Natural killer cell treated with Interleukin-12 subunit alpha and Interleukin-12 subunit beta and Interleukin-15 and Interleukin-18, amount 100 ng/mL, for 72 hours (primary cell): ENCODE measurements at regions not wholly inside any gene's neighbourhood (a gene's known extent, or its start where the extent isn't known, plus 50 kb on each side); places are given as distances from the start of the nearest gene placed in this dataset.

Experiments
- ATAC-seq, 2 donors: fragments of 150-1000 bp; cut with Tn5 transposase in 1 of 2; sonication (Bioruptor Pico), chemical (Tn5 transposase) in 1 of 2; 2 replicates each; pipeline ENCODE4 v1.10.0; 2021
- DNase-seq: peaks from one replicate; pipeline ENCODE4 v3.0.0; 2022; ENCODE audit warnings: low spot score
- H3K27ac Mint-ChIP-seq, 2 donors: 1 replicate in 1 of 2; 2 replicates in 1 of 2; pipeline ENCODE4 v1.8.0; 2022; ENCODE audit warnings: mixed read lengths in 2 of 2, mild to moderate bottlenecking in 1 of 2, moderate library complexity in 1 of 2
- H3K27me3 Mint-ChIP-seq, 2 donors: 1 replicate in 1 of 2; 2 replicates in 1 of 2; pipeline ENCODE4 v1.8.0; 2022; ENCODE audit warnings: mixed read lengths in 2 of 2
- H3K36me3 Mint-ChIP-seq: one replicate; pipeline ENCODE4 v1.8.0; 2022; ENCODE audit warnings: mixed read lengths
- H3K4me1 Mint-ChIP-seq, 2 donors: 1 replicate in 1 of 2; 2 replicates in 1 of 2; pipeline ENCODE4 v1.8.0; 2022; ENCODE audit warnings: low read depth in 2 of 2, mixed read lengths in 2 of 2, mild to moderate bottlenecking in 1 of 2
- H3K4me3 Mint-ChIP-seq: one replicate; pipeline ENCODE4 v1.8.0; 2022; ENCODE audit warnings: mixed read lengths
- H3K9me3 Mint-ChIP-seq: 2 replicates; pipeline ENCODE4 v1.8.0; 2022; ENCODE audit warnings: mixed read lengths

- H3K4me1 Mint-ChIP-seq, result no peaks in the 10 kb centered on the region
- H3K4me3 Mint-ChIP-seq, result no peak overlapping the region
- no peak overlapping the region for H3K27ac Mint-ChIP-seq
- H3K27me3 Mint-ChIP-seq, result no peaks in the 10 kb centered on the region
- H3K36me3 Mint-ChIP-seq, result peaks cover 4% of the 10 kb centered on the region
- DNase-seq (no peak), ATAC-seq (no peak)
- H3K9me3 Mint-ChIP-seq, result peaks cover 10% of the 10 kb centered on the region
Observed at GRCh38 chr11:92276773-92277172, 52.2 kb downstream of the FAT3 start.

- no peaks in the 10 kb centered on the region for H3K27me3 Mint-ChIP-seq
- no peak for DNase-seq
- H3K4me1 Mint-ChIP-seq, result no peaks in the 10 kb centered on the region
- no peak overlapping the region for H3K4me3 Mint-ChIP-seq
- H3K9me3 Mint-ChIP-seq, result peaks cover 10% of the 10 kb centered on the region
- H3K27ac Mint-ChIP-seq, result no peak overlapping the region
- peaks cover 4% of the 10 kb centered on the region for H3K36me3 Mint-ChIP-seq
- no peak for ATAC-seq
Observed at GRCh38 chr11:92277871-92278270, 53.3 kb downstream of the FAT3 start.

GRCh38 chr11:92278791-92279433 is 54.3 kb downstream of the FAT3 start:
- ATAC-seq, result no peak
- H3K27ac Mint-ChIP-seq, result no peak overlapping the region
- H3K36me3 Mint-ChIP-seq, result peaks cover 4% of the 10 kb centered on the region
- H3K4me3 Mint-ChIP-seq, result no peak overlapping the region
- no peak for DNase-seq
- no peaks in the 10 kb centered on the region for H3K4me1 Mint-ChIP-seq
- H3K9me3 Mint-ChIP-seq, result peaks cover 10% of the 10 kb centered on the region
- no peaks in the 10 kb centered on the region for H3K27me3 Mint-ChIP-seq

GRCh38 chr11:92284107-92284506 is 59.5 kb downstream of the FAT3 start:
- Mint-ChIP-seq H3K4me1 (no peaks in the 10 kb centered on the region), H3K9me3 (peaks cover 7% of the 10 kb centered on the region), H3K27ac (no peak overlapping the region), H3K27me3 (no peaks in the 10 kb centered on the region), H3K4me3 (no peak overlapping the region), H3K36me3 (no peaks in the 10 kb centered on the region)
- ATAC-seq, result no peak
- no peak for DNase-seq

- H3K36me3 Mint-ChIP-seq, result no peaks in the 10 kb centered on the region
- no peak overlapping the region for H3K4me3 Mint-ChIP-seq
- H3K9me3 Mint-ChIP-seq, result peaks cover 7% of the 10 kb centered on the region
- no peaks in the 10 kb centered on the region for H3K4me1 Mint-ChIP-seq
- no peak for DNase-seq
- ATAC-seq, result no peak
- H3K27me3 Mint-ChIP-seq, result no peaks in the 10 kb centered on the region
- no peak overlapping the region for H3K27ac Mint-ChIP-seq
Observed at GRCh38 chr11:92284558-92284957, 59.9 kb downstream of the FAT3 start.

GRCh38 chr11:92285776-92286175 is 61.2 kb downstream of the FAT3 start:
- Mint-ChIP-seq H3K4me1 (no peaks in the 10 kb centered on the region), H3K27ac (no peak overlapping the region), H3K36me3 (no peaks in the 10 kb centered on the region), H3K4me3 (no peak overlapping the region), H3K9me3 (peaks cover 7% of the 10 kb centered on the region), H3K27me3 (no peaks in the 10 kb centered on the region)
- ATAC-seq (no peak), DNase-seq (no peak)

- DNase-seq (no peak), ATAC-seq (no peak)
- Mint-ChIP-seq H3K4me3 (no peak overlapping the region), H3K27me3 (no peaks in the 10 kb centered on the region), H3K9me3 (peaks cover 7% of the 10 kb centered on the region), H3K27ac (no peak overlapping the region), H3K4me1 (no peaks in the 10 kb centered on the region), H3K36me3 (no peaks in the 10 kb centered on the region)
Observed at GRCh38 chr11:92286709-92287108, 62.1 kb downstream of the FAT3 start.

- H3K4me3 Mint-ChIP-seq, result no peak overlapping the region
- H3K9me3 Mint-ChIP-seq, result no peaks in the 10 kb centered on the region
- DNase-seq, result no peak
- ATAC-seq, result no peak
- no peaks in the 10 kb centered on the region for H3K36me3 Mint-ChIP-seq
- H3K27me3 Mint-ChIP-seq, result no peaks in the 10 kb centered on the region
- H3K4me1 Mint-ChIP-seq, result no peaks in the 10 kb centered on the region
- no peak overlapping the region for H3K27ac Mint-ChIP-seq
Observed at GRCh38 chr11:92295175-92296137, 70.8 kb downstream of the FAT3 start.

GRCh38 chr11:92296138-92296515 is 71.5 kb downstream of the FAT3 start:
- DNase-seq (no peak), ATAC-seq (no peak)
- no peaks in the 10 kb centered on the region for H3K4me1 Mint-ChIP-seq
- H3K27ac Mint-ChIP-seq, result no peak overlapping the region
- H3K9me3 Mint-ChIP-seq, result no peaks in the 10 kb centered on the region
- no peaks in the 10 kb centered on the region for H3K36me3 Mint-ChIP-seq
- H3K27me3 Mint-ChIP-seq, result no peaks in the 10 kb centered on the region
- no peak overlapping the region for H3K4me3 Mint-ChIP-seq

- DNase-seq (no peak), ATAC-seq (no peak)
- Mint-ChIP-seq H3K27me3 (no peaks in the 10 kb centered on the region), H3K27ac (no peak overlapping the region), H3K4me3 (no peak overlapping the region), H3K36me3 (no peaks in the 10 kb centered on the region), H3K4me1 (no peaks in the 10 kb centered on the region), H3K9me3 (no peaks in the 10 kb centered on the region)
Observed at GRCh38 chr11:92297567-92298553, 73.2 kb downstream of the FAT3 start.

- no peaks in the 10 kb centered on the region for H3K4me1 Mint-ChIP-seq
- H3K27me3 Mint-ChIP-seq, result no peaks in the 10 kb centered on the region
- DNase-seq (no peak), ATAC-seq (no peak)
- H3K4me3 Mint-ChIP-seq, result no peak overlapping the region
- no peaks in the 10 kb centered on the region for H3K36me3 Mint-ChIP-seq
- H3K9me3 Mint-ChIP-seq, result peaks cover 6% of the 10 kb centered on the region
- H3K27ac Mint-ChIP-seq, result no peak overlapping the region
Observed at GRCh38 chr11:92300876-92301275, 76.3 kb downstream of the FAT3 start.

GRCh38 chr11:92302770-92303169 is 78.2 kb downstream of the FAT3 start:
- H3K9me3 Mint-ChIP-seq, result peaks cover 6% of the 10 kb centered on the region

GRCh38 chr11:92304271-92304670 is 79.7 kb downstream of the FAT3 start:
- Mint-ChIP-seq H3K4me3 (no peak overlapping the region), H3K36me3 (no peaks in the 10 kb centered on the region), H3K27me3 (no peaks in the 10 kb centered on the region), H3K27ac (no peak overlapping the region), H3K4me1 (no peaks in the 10 kb centered on the region), H3K9me3 (peaks cover 6% of the 10 kb centered on the region)
- no peak for ATAC-seq
- no peak for DNase-seq

More at GRCh38 chr11:92302770-92303169, 78.2 kb downstream of the FAT3 start:
- Mint-ChIP-seq H3K36me3 (no peaks in the 10 kb centered on the region), H3K4me1 (no peaks in the 10 kb centered on the region), H3K27me3 (no peaks in the 10 kb centered on the region), H3K4me3 (no peak overlapping the region), H3K27ac (no peak overlapping the region)
- no peak for ATAC-seq
- DNase-seq, result no peak
